ENCODE measurements at regions not wholly inside any gene's neighbourhood (a gene's known extent, or its start where the extent isn't known, plus 50 kb on each side); places are given as distances from the start of the nearest gene placed in this dataset.

- DNase-seq = no peak
Measured at GRCh38 chr7:45457591-45457990, 116.6 kb upstream of the ADCY1 start.

DNA sequence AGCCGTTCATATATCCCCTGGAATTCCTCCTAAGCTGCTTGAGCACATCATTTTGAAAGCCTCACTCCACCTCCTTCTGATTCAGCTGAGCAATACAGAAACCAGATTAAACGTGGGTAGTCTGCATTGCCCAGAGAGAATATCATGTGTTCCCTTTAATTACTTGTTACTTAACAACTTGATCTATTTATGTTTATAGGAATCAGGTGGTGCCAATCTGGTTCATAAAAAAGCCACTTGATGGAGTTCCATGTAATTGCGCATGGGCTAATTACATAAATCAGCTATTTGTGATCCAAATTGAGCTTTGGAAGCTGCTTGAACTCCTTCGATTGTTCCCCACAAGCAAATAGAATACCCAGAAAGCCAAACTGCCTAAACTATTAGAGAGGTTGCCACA, 114.7 kb upstream of the ADCY1 start:
- DNase-seq = no peak

- DNase-seq = no peak
Measured at GRCh38 chr7:45460379-45460778, 113.8 kb upstream of the ADCY1 start.

GRCh38 chr7:45461026-45461425, 113.1 kb upstream of the ADCY1 start:
- DNase-seq = no peak

- no peak for DNase-seq
Measured at GRCh38 chr7:45469103-45469502, 105.1 kb upstream of the ADCY1 start.

DNA sequence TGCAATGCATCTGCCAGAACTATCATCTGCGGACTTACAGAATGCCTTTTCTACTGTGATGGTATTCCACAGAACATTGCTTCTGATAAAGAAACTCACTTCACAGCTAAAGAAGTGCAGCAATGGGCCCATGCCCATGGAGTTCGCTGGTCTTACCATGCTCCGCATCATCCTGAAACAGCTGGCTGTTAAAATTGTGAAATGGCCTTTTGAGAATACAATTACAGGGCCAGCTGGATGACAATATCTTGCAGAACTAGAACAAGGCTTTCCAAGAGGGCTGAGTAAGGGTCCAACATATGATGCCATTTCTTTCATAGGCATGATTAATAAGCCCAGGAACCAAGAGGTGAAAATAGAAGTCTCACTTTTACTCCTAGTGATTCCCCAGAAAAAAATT, 104.1 kb upstream of the ADCY1 start:
- DNase-seq = no peak

DNA sequence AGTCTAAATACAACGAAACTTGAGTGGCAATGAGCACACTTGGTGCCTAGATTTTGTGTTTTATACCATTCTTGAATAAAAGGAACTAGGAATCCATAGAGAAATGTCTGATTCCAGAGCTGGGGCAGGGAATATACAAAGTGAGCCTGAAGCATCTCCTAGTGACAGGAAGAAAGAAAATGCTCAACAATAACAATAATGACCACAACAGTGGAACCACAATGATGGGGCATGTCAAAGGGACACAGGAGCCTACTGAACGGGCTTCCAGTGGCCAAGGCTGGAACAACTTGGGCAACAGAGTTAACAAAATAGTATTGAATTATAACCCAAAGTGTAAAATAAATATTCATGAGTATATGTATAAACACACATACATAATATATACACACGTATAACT, 94.4 kb upstream of the ADCY1 start:
- DNase-seq = no peak

GRCh38 chr7:45482451-45482850, 91.7 kb upstream of the ADCY1 start:
- DNase-seq = no peak

DNA sequence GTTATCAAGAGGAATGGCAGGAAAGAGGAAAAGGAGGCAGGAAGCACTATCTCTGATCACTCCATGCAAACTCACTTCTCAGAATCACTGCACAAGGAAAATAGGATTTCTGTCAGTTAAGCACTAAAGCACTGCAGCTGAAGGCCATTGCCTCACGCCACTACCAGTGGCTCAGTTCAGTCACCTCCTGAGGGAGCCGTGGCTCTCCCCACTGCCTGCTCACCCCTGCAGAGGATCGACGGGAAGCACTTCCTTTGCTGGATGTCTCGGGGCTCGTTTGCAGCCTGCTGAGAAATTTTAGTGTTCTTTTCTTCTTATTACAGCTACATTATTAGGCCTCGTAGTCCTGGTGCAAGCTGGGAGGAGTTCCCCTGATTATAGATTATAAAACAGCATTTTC, 90.1 kb upstream of the ADCY1 start:
- DNase-seq = no peak

DNA sequence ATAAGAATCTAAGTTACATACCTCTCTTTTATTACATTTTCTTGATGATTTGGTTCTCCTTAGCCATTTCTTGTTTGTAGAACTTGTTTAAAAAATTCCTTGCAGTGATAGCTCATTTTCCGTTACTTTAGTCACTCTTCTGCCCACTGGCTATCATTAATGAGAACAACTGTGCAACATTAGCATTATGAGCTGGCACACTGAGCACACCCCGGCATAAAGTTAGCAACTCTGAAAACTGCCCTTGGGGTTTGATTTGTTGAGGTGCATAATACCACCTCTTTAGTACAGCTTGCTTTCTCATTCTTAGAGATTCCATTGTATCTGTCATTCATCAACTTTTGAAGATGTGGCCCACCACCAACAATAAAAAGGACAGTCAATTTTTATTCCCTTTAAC, 87.6 kb upstream of the ADCY1 start:
- no peak for DNase-seq

GRCh38 chr7:45494885-45495284, 79.3 kb upstream of the ADCY1 start:
- no peak for DNase-seq

DNA sequence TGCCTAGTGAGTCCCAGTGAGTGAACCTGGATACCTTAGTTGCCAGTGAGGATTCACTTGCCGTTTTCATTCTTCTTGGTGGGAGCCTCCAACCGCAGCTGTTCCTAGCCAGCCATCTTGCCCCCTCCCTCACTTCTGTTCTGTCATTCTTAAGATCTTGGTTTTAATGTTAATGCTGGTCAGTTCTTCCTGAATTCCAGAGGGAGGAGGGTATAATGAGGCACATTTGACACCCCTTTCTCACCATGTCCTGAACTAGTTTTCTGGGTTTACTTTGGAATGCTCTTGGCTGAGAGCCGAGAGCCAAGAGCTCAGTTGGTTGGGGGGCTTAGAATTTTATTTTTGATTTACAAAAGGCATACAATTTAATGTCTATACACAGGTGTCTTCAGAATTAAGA, 78.5 kb upstream of the ADCY1 start:
- no peak for DNase-seq

DNA sequence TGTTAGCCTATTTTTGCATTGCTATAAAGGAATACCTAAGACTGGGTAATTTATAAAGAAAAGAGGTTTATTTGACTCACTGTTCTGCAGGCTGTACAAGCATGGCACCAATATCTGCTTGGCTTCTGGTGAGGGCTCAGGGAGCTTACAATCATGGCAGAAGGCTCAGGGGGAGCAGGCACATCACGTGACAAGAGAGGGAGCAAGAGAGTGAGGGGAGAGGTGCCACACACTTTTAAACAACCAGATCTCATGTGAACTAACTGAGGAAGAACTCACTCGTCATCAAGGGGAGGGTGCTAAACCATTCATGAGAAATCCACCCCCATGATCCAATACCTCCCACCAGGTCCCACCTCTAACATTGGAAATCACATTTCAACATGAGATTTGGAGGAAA, 73.9 kb upstream of the ADCY1 start:
- DNase-seq = no peak

GRCh38 chr7:45501791-45502190, 72.4 kb upstream of the ADCY1 start:
- DNase-seq = no peak

- DNase-seq = no peak
Measured at GRCh38 chr7:45506059-45506458, 68.1 kb upstream of the ADCY1 start.

GRCh38 chr7:45509222-45509621, 64.9 kb upstream of the ADCY1 start:
- no peak for DNase-seq

- DNase-seq = no peak
Measured at GRCh38 chr7:45511721-45512597, 62.2 kb upstream of the ADCY1 start.

DNA sequence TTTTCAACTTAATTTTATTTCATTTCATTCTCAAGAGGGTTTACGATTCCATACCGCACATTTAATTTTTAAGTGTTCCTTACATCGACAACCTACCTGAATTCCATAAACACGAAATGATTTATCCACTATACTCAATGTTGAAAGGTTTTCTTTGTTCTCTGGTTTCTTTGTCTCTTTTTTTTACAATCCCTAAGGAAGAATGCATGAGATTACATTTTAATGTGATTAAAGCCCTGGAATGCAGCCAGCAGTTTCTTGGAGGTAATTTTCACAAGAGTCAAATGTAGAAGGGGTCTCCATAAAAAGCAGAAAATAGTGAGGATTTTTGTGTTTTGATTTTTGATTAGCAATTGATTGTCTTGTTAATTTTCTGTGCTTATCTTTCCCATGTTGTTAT, 59.2 kb upstream of the ADCY1 start:
- DNase-seq = no peak

GRCh38 chr7:45515346-45515745, 58.8 kb upstream of the ADCY1 start:
- no peak for DNase-seq

Data from CD4-positive, alpha-beta T cell treated with Interleukin-1 beta for 1 hour (primary cell).